ENCODE measurements at regions not wholly inside any gene's neighbourhood (a gene's known extent, or its start where the extent isn't known, plus 50 kb on each side); places are given as distances from the start of the nearest gene placed in this dataset.

- no peak overlapping the region for H2AFZ ChIP-seq (ENCODE audit: low read depth)
- no peak overlapping the region for H3K9ac ChIP-seq
- no peaks in the 10 kb centered on the region for H3K27me3 ChIP-seq (ENCODE audit: insufficient read depth, low read depth)
- no peak overlapping the region for H3K4me2 ChIP-seq
- no peaks in the 10 kb centered on the region for H3K4me1 ChIP-seq (ENCODE audit: low read depth, poor library complexity, severe bottlenecking)
- TF ChIP-seq CTCF (conservative IDR thresholded peaks at IDR 0.05; ENCODE audit: low read depth, low read length), result no peak
- no peaks in the 10 kb centered on the region for H3K36me3 ChIP-seq (ENCODE audit: insufficient read depth)
- H4K20me1 ChIP-seq (ENCODE audit: insufficient read depth), result no peaks in the 10 kb centered on the region
- no peaks in the 10 kb centered on the region for H3K79me2 ChIP-seq (ENCODE audit: insufficient read depth, low read depth)
- no peak overlapping the region for H3K4me3 ChIP-seq (IDR thresholded peaks at IDR 0.05; ENCODE audit: insufficient read depth, low read depth, low read length)
- H3K27ac ChIP-seq, result no peak overlapping the region
These were observed 311.5 kb downstream of the PPP1R2C start for GRCh38 chrX:42466332-42467046.

DNA sequence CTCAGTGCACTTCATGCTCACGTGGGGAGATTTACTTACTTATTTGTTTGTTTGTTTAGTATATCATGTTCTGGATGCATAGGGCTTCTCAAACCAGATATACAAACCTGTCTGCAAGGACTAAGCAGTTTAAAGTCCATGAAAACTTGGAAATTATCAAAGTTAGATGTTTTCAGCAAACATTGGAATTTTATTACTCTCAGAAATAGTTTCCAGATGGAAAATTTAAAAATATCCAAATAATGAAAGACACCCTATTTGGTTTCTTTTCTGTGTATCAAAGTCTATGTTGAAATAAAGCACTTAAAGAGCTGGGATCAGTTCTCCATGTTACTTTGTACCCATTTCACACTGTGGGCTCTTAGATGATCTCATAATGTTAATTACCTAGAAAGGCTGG is 312.1 kb downstream of the PPP1R2C start:
- H3K79me2 ChIP-seq (ENCODE audit: insufficient read depth, low read depth), result no peaks in the 10 kb centered on the region
- H4K20me1 ChIP-seq (ENCODE audit: insufficient read depth), result no peaks in the 10 kb centered on the region
- TF ChIP-seq CTCF (conservative IDR thresholded peaks at IDR 0.05; ENCODE audit: low read depth, low read length), result no peak
- H3K9ac ChIP-seq, result no peak overlapping the region
- no peak overlapping the region for H3K4me2 ChIP-seq
- H2AFZ ChIP-seq (ENCODE audit: low read depth), result no peak overlapping the region
- H3K36me3 ChIP-seq (ENCODE audit: insufficient read depth), result no peaks in the 10 kb centered on the region
- no peak overlapping the region for H3K27ac ChIP-seq
- no peak overlapping the region for H3K4me3 ChIP-seq (IDR thresholded peaks at IDR 0.05; ENCODE audit: insufficient read depth, low read depth, low read length)
- no peaks in the 10 kb centered on the region for H3K4me1 ChIP-seq (ENCODE audit: low read depth, poor library complexity, severe bottlenecking)
- H3K27me3 ChIP-seq (ENCODE audit: insufficient read depth, low read depth), result no peaks in the 10 kb centered on the region

DNA sequence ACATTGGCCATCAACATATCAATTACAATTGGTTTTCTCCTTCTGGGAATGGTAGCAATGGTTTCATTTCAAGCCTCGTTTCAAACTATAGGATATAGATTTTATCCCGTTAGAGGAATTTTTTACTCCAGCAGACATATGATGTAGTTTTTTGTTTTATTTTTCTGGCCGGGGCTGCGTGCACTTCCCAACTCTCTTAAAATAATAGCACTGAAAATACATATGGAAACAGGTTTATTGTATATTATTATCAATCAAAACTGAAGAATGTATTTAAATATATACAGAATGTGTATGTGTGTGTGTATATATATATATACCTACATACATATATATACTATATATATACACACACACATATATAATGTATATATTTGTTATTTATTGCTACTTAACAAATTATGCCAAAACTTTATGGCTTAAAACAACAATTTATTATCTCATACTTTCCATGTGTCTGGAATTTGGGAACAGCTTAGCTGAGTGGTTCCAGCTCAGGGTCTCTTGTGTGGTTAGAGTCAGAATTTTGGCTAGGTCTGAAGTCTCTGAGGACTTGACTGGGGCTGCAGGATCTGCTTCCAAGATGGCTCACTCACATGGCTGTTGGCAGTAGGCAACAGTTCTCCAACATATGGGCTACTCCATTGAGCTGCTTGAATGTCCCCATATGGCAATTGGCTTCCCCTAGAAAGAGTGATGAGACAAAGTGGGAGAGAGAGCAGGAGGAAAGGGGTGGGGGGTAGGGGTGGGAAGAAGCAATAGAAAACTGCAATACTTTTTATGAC is 314.1 kb downstream of the PPP1R2C start:
- H3K27ac ChIP-seq, result no peak overlapping the region
- H3K27me3 ChIP-seq (ENCODE audit: insufficient read depth, low read depth), result no peaks in the 10 kb centered on the region
- no peak overlapping the region for H3K4me3 ChIP-seq (IDR thresholded peaks at IDR 0.05; ENCODE audit: insufficient read depth, low read depth, low read length)
- H3K4me1 ChIP-seq (ENCODE audit: low read depth, poor library complexity, severe bottlenecking), result no peaks in the 10 kb centered on the region
- H3K36me3 ChIP-seq (ENCODE audit: insufficient read depth), result no peaks in the 10 kb centered on the region
- H3K4me2 ChIP-seq, result no peak overlapping the region
- H4K20me1 ChIP-seq (ENCODE audit: insufficient read depth), result no peaks in the 10 kb centered on the region
- no peak for TF ChIP-seq CTCF (conservative IDR thresholded peaks at IDR 0.05; ENCODE audit: low read depth, low read length)
- no peak overlapping the region for H3K9ac ChIP-seq
- no peak overlapping the region for H2AFZ ChIP-seq (ENCODE audit: low read depth)
- H3K79me2 ChIP-seq (ENCODE audit: insufficient read depth, low read depth), result no peaks in the 10 kb centered on the region

GRCh38 chrX:42462917-42463316 is 315.0 kb downstream of the PPP1R2C start:
- Histone ChIP-seq H3K36me3 (ENCODE audit: insufficient read depth) (no peaks in the 10 kb centered on the region), H3K27me3 (ENCODE audit: insufficient read depth, low read depth) (no peaks in the 10 kb centered on the region), H3K4me1 (ENCODE audit: low read depth, poor library complexity, severe bottlenecking) (no peaks in the 10 kb centered on the region), H2AFZ (ENCODE audit: low read depth) (no peak overlapping the region), H3K79me2 (ENCODE audit: insufficient read depth, low read depth) (no peaks in the 10 kb centered on the region), H3K9ac (no peak overlapping the region), H3K27ac (no peak overlapping the region), H3K4me2 (no peak overlapping the region), H4K20me1 (ENCODE audit: insufficient read depth) (no peaks in the 10 kb centered on the region), H3K4me3 (IDR thresholded peaks at IDR 0.05; ENCODE audit: insufficient read depth, low read depth, low read length) (no peak overlapping the region)
- TF ChIP-seq CTCF (conservative IDR thresholded peaks at IDR 0.05; ENCODE audit: low read depth, low read length), result no peak

All from KMS-11 (cell line).